Frontal cortex (tissue), 3 donors: ENCODE measurements at regions not wholly inside any gene's neighbourhood (a gene's known extent, or its start where the extent isn't known, plus 50 kb on each side); places are given as distances from the start of the nearest gene placed in this dataset.
"Not testable (repeated sequence)": the region's sequence is repeated elsewhere in the genome, so short reads cannot be mapped to it uniquely, and the experiment has no call there.

Source experiments
- DNase-seq, 2 donors: peaks; one replicate each; pipeline ENCODE4 v3.0.0; 2012; ENCODE audit warnings: low spot score in 2 of 2
- FAIRE-seq: peaks from 2 replicates; lab custom pipeline; 2012; peaks lifted over from hg19 to GRCh38; lab: Jason Lieb, UNC
- donor health status: control.
- donor health status: control.
- donor health status: control.

GRCh38 chr3:110413266-110413665 is 658.4 kb upstream of the NECTIN3 start:
- no peak for DNase-seq

GRCh38 chr3:110413807-110414748 is 657.5 kb upstream of the NECTIN3 start:
- FAIRE-seq (no peak), DNase-seq (no peak)

More at GRCh38 chr3:110413266-110413665, 658.4 kb upstream of the NECTIN3 start:
- FAIRE-seq, result no peak

DNA sequence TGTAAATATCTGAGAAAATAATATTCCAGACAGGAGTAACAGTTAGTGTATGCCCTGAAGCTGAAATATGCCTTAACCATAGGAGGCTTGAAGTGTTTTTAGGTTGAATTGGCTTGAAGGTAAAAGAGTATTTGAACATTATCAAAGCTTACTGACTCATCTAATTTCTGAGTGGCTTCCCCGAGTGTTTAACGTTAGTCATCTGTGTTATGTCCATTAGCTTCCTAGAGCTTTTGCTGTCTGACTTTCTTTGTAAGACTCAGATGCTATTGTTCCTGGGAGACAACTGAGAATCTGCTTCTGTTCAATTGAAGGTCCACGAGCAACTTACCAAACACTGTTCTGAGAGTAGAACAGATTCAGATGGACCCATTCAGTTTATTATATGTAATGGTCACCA is 656.8 kb upstream of the NECTIN3 start:
- FAIRE-seq, result no peak
- no peak for DNase-seq

- DNase-seq (no peak), FAIRE-seq (no peak)
These were observed 652.5 kb upstream of the NECTIN3 start for GRCh38 chr3:110419096-110419495.

GRCh38 chr3:110419601-110420000 is 652.0 kb upstream of the NECTIN3 start:
- DNase-seq, result no peak
- no peak for FAIRE-seq

DNA sequence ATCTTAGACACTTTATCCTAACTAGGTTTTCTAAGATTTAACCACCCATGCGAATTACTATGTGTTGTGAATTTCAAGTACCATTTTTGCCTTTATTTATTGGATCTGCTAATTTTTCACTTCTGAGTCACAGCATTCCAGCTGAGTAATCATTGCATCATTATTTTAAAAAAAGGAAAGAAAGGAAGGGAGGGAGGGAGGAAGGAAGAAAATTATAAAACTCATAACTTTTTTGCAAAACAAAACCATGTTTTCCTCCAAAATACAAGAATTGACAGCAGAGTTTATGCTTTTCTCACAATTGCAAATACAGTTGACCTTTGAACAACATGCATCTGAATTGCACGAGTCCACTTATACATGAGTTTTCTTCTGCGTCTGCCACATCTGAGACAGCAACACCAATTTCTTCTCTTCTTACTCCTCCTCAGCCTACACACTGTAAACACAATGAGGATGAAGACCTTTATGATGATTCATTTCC is 651.4 kb upstream of the NECTIN3 start:
- FAIRE-seq, result no peak

DNA sequence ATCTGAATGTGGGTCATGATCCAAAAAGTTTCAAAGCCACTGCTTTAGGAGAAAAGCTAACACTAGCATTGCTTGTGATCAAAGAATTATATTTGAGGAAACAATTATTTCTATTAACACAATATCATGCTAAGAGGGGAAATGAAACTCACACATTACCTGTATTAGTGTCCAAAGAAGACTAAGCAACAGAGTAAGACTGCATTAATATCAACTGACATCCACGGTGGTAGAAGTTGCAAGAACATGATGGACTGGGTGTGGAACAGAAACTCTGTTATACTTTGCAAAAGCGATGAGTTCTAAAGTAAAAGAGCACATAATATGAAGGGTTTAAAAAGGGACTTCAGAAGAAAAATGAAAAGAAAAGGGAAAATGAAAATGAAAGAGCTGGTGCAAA is 648.3 kb upstream of the NECTIN3 start:
- no peak for FAIRE-seq
- DNase-seq, result no peak

More for the DNA sequence above, 651.4 kb upstream of the NECTIN3 start:
- DNase-seq, result no peak

GRCh38 chr3:110430146-110430545 is 641.5 kb upstream of the NECTIN3 start:
- FAIRE-seq (no peak), DNase-seq (no peak)

DNA sequence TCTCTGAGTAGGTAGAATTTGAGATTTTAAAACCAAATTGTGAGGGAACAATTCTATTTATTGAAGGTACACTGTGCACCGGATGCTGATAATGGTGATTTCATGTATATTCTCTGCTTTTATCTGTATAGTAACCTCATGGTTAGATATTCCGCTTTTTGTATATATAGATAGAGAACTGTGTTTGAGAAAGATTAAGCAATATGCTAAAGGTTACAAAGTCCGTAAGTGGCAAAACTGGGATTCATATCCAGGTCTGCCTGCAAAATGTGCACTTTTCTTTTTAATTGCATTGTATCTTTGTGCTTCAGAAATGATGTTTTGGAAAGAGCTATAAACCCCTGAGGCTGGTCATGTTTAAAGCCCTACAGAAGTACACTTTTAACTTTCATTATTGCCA is 635.4 kb upstream of the NECTIN3 start:
- FAIRE-seq, result no peak

GRCh38 chr3:110440066-110440653 is 631.5 kb upstream of the NECTIN3 start:
- DNase-seq, FAIRE-seq: not testable (repeated sequence)

More for the DNA sequence above, 635.4 kb upstream of the NECTIN3 start:
- DNase-seq, result no peak

DNA sequence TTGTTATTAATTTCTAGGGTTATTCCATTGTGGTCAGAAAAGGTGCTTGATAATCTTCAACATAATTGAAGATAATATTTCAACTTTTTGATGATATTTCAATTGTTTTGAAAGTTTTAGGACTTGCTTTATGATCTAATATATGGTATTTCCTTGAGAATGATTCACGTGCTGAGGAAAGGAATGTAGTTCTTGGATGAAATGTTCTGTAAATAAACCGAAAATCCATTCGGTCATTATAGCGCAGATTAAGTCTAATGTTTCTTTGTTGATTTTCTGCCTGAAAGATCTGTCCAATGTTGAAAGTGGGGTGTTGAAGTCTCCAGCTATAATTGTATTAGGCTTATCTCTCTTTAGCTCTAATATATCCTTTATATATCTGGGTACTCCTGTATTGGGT is 617.5 kb upstream of the NECTIN3 start:
- FAIRE-seq (no peak), DNase-seq (no peak)

DNA sequence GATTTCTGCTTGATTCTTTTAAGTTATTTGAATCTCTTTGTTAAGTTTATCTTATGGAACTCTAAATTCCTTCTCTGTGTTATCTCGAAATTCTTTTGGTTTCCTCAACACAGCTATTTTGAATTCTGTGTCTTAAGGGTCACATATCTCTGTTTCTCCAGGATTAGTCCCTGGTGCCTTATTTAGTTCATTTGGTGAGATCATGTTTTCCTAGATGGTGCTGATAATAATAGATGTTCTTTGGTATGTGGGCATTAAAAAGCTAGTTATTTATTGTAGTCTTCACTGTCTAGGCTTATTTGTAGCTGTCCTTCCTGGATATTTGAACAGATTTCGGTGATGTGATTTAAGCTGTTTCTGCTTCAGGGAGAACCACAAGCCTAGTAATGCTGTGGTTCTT is 615.6 kb upstream of the NECTIN3 start:
- FAIRE-seq, result no peak

DNA sequence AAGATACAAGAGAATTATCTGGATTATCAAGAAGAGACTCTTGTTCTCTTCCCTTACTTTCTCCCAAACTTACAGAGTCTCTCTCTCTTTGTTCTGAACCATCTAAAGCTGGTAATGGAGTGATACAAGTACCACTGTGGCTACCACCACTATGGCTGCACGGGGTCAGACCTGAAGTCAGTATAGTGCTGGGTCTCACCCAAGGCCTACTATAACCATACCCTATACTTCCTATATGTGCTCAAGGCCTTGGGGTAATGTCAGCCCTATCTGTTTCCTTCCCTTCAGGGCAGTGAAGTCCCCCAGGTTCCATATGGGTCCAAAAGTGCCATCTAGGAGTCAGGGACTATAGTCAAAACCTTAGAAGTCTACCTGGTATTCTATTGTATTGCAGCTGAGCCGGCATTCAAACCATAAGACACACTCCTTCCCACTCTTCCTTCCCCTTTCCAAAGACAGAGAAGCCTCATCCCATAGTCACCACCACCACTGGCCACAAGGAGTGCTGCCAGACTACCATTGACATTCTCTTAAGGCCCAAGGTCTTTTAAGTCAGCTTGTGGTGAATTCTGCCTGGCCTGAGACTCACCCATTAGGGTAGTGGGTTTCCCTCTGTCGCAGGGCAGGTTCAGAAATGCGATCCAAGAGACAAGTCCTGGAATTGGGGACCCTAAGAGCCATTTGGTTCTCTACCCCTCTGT is 615.0 kb upstream of the NECTIN3 start:
- FAIRE-seq, result no peak
- no peak for DNase-seq

More for the DNA sequence above, 615.6 kb upstream of the NECTIN3 start:
- DNase-seq, result no peak

DNA sequence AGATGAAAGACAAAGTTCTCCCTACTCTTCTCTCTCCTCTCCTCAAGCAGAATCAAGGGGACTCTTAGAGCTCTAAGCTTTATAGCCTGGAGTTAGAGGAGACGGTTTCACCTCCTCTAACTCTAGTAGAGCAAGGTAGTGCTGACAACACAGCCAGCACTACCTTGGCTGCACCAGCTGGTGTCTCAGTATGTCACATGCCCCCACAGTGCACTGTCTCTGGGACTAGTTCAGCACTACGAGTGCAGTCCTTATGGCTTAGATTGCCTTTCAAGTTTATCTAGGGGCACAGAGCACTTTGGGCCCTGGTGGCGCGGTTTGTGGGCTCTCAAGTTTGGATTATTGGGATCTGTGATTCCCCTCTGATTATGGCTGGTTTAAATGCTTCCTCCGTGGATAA is 614.1 kb upstream of the NECTIN3 start:
- no peak for FAIRE-seq

GRCh38 chr3:110459021-110459420 is 612.6 kb upstream of the NECTIN3 start:
- DNase-seq, result no peak
- FAIRE-seq, result no peak

More for the DNA sequence above, 614.1 kb upstream of the NECTIN3 start:
- no peak for DNase-seq

- DNase-seq (no peak), FAIRE-seq (no peak)
These were observed 601.3 kb upstream of the NECTIN3 start for GRCh38 chr3:110470310-110470709.

GRCh38 chr3:110473405-110473804 is 598.2 kb upstream of the NECTIN3 start:
- FAIRE-seq, result no peak
- DNase-seq, result no peak

DNA sequence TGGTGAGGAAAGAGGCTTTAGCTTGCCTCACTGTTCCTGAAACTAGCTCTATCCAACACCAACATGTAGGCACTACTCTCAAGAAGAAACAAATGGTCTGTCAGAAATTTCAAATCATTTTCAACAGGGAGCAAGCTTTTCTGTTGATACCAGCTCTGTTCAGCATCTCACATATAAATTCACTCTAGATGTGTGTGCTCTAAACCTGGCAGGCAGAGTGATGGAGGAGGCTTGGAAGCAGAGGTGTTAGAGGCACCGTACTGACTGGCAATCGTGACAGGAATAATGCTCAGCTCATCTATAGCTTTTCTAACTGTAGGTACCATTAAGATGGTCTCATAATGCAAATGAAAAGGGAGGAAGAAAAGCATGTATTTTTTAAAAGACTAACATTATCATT is 597.2 kb upstream of the NECTIN3 start:
- FAIRE-seq (no peak), DNase-seq (no peak)

GRCh38 chr3:110478377-110479054 is 593.1 kb upstream of the NECTIN3 start:
- FAIRE-seq (no peak), DNase-seq (no peak)

DNA sequence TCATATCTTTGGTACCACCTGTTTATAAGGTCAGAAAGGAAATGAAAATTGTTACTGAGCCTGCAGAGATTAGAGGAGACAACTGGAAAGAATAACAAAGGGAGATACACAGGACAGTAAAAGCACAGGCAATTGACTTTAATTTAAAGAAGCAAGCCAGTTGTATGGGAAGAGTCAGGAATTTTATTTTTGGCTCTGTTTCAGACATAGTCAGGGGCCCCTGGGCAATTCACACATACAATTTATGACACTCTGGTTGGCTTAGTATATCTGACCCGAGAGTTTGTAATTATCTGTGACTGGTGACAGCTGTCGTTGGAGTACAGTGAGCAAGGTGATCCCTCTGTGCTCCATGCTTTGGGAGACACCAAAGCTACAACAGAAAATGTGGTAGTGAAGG is 591.9 kb upstream of the NECTIN3 start:
- FAIRE-seq (no peak), DNase-seq (no peak)
